ENCODE measurements at regions not wholly inside any gene's neighbourhood (a gene's known extent, or its start where the extent isn't known, plus 50 kb on each side); places are given as distances from the start of the nearest gene placed in this dataset.
"Not testable (repeated sequence)": the region's sequence is repeated elsewhere in the genome, so short reads cannot be mapped to it uniquely, and the experiment has no call there.

- TF ChIP-seq CTCF (IDR thresholded peaks at IDR 0.05; ENCODE audit: control extremely low read depth, extremely low read depth, low read depth, missing control alignments): no peak
- CTCF ChIA-PET: no interaction called here
- DNase-seq (ENCODE audit: extremely low spot score): no peak
- POLR2A ChIA-PET: no interaction called here
These were observed 133.0 kb upstream of the MYT1L start for GRCh38 chr2:2464094-2464493.

GRCh38 chr2:2456721-2457120 lies 125.6 kb upstream of the MYT1L start:
- DNase-seq (ENCODE audit: extremely low spot score): no peak
- TF ChIP-seq CTCF (IDR thresholded peaks at IDR 0.05; ENCODE audit: control extremely low read depth, extremely low read depth, low read depth, missing control alignments): no peak
- POLR2A ChIA-PET: no interaction called here
- CTCF ChIA-PET: no interaction called here

GRCh38 chr2:2455151-2455550 lies 124.1 kb upstream of the MYT1L start:
- POLR2A ChIA-PET: no interaction called here
- CTCF ChIA-PET: no interaction called here
- TF ChIP-seq CTCF (IDR thresholded peaks at IDR 0.05; ENCODE audit: control extremely low read depth, extremely low read depth, low read depth, missing control alignments): no peak
- DNase-seq (ENCODE audit: extremely low spot score): no peak

- ChIA-PET POLR2A (no interaction called here), CTCF (interaction anchor here (1.0 kb wide), 1 partner anchor 12 kb away, joined by 3 read pairs; no protein-coding TSS in a partner anchor)
- no peak for TF ChIP-seq CTCF (IDR thresholded peaks at IDR 0.05; ENCODE audit: control extremely low read depth, extremely low read depth, low read depth, missing control alignments)
- no peak for DNase-seq (ENCODE audit: extremely low spot score)
These were observed 121.9 kb upstream of the MYT1L start for GRCh38 chr2:2452961-2453360.

- POLR2A ChIA-PET; DNase-seq (ENCODE audit: extremely low spot score): not testable (repeated sequence)
- CTCF ChIA-PET: interaction anchor here (1.0 kb wide), 1 partner anchor 20 kb away, joined by 3 read pairs; no protein-coding TSS in a partner anchor
These were observed 120.2 kb upstream of the MYT1L start for GRCh38 chr2:2451275-2451674.

- CTCF ChIA-PET: no interaction called here
- POLR2A ChIA-PET: no interaction called here
- no peak for TF ChIP-seq CTCF (IDR thresholded peaks at IDR 0.05; ENCODE audit: control extremely low read depth, extremely low read depth, low read depth, missing control alignments)
- DNase-seq (ENCODE audit: extremely low spot score): no peak
These were observed 117.1 kb upstream of the MYT1L start for GRCh38 chr2:2448178-2448577.

GRCh38 chr2:2422621-2423020 lies 91.5 kb upstream of the MYT1L start:
- POLR2A ChIA-PET: no interaction called here

More at GRCh38 chr2:2422621-2423020, 91.5 kb upstream of the MYT1L start:
- no peak for TF ChIP-seq CTCF (IDR thresholded peaks at IDR 0.05; ENCODE audit: control extremely low read depth, extremely low read depth, low read depth, missing control alignments)
- DNase-seq (ENCODE audit: extremely low spot score): no peak
- CTCF ChIA-PET: no interaction called here
